HEK293 (cell line): ENCODE measurements at regions not wholly inside any gene's neighbourhood (a gene's known extent, or its start where the extent isn't known, plus 50 kb on each side); places are given as distances from the start of the nearest gene placed in this dataset.

Experiments used
- CTCF ChIP-seq: fragments of 450-650 bp; formaldehyde crosslinking; IDR thresholded peaks from 2 replicates; pipeline ENCODE4 v1.5.1; 2016; ENCODE audit warnings: missing biosample characterization, missing genetic modification characterization
- GLI4 ChIP-seq: fragments of 450-650 bp; formaldehyde crosslinking; IDR thresholded peaks from 2 replicates; pipeline ENCODE4 v1.5.1; 2016; ENCODE audit warnings: missing biosample characterization, missing genetic modification characterization
- MYNN ChIP-seq: fragments of 450-650 bp; formaldehyde crosslinking; IDR thresholded peaks from 2 replicates; pipeline ENCODE4 v1.5.1; 2016; ENCODE audit warnings: missing biosample characterization, missing genetic modification characterization, borderline replicate concordance
- ZBTB49 ChIP-seq: fragments of 450-650 bp; formaldehyde crosslinking; IDR thresholded peaks from 2 replicates; pipeline ENCODE4 v1.5.1; 2016; ENCODE audit warnings: missing biosample characterization, missing genetic modification characterization, low read depth
- ZNF157 ChIP-seq: fragments of 450-650 bp; formaldehyde crosslinking; IDR thresholded peaks from 2 replicates; pipeline ENCODE4 v1.5.1; 2016; ENCODE audit warnings: missing biosample characterization, missing genetic modification characterization
- ZNF341 ChIP-seq: fragments of 450-650 bp; formaldehyde crosslinking; IDR thresholded peaks from 2 replicates; pipeline ENCODE4; 2016; ENCODE audit warnings: low read depth, missing biosample characterization, missing genetic modification characterization
- ZNF416 ChIP-seq: fragments of 450-650 bp; formaldehyde crosslinking; IDR thresholded peaks from 2 replicates; pipeline ENCODE4 v1.5.1; 2016; ENCODE audit warnings: missing biosample characterization, missing genetic modification characterization
- ZNF792 ChIP-seq: fragments of 450-650 bp; formaldehyde crosslinking; IDR thresholded peaks from 2 replicates; pipeline ENCODE4 v1.5.1; 2016; ENCODE audit warnings: missing biosample characterization, missing genetic modification characterization

- TF ChIP-seq GLI4 = no peak
- TF ChIP-seq MYNN (tag by site-specific recombination) = no peak
- TF ChIP-seq ZNF157 = no peak
- TF ChIP-seq CTCF (tag by site-specific recombination) = no peak
- no peak for TF ChIP-seq ZNF416
- TF ChIP-seq ZNF792 = no peak
- TF ChIP-seq ZBTB49 (tag by site-specific recombination) = no peak
- TF ChIP-seq ZNF341 = no peak
Observed at GRCh38 chr2:37748541-37748940, 77.1 kb upstream of the CDC42EP3 start.
